Myocyte (in vitro differentiated cells): ENCODE measurements at regions not wholly inside any gene's neighbourhood (a gene's known extent, or its start where the extent isn't known, plus 50 kb on each side); places are given as distances from the start of the nearest gene placed in this dataset.

Experiments used
- DNase-seq: peaks from one replicate; pipeline ENCODE4 v3.0.0-alpha.2; 2012; ENCODE audit warnings: low read depth

DNA sequence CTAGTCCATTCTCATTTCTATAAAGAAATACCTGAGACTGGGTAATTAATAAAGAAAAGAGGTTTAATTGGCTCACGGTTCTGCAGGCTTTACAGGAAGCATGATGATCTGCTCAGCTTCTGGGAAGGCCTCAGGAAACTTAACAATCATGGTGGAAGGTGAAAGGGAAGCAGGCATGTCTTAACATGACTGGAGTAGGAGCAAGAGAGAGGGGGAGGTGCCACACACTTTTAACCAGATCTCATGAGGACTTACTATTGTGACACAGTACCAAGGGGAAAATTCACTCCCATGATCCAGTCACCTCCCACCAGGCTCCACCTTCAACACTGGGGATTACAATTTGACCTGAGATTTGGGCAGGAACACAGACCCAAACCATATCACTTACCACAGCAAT, 310.1 kb downstream of the SH3GL2 start:
- peak; percentile 4 for DNase-seq

DNA sequence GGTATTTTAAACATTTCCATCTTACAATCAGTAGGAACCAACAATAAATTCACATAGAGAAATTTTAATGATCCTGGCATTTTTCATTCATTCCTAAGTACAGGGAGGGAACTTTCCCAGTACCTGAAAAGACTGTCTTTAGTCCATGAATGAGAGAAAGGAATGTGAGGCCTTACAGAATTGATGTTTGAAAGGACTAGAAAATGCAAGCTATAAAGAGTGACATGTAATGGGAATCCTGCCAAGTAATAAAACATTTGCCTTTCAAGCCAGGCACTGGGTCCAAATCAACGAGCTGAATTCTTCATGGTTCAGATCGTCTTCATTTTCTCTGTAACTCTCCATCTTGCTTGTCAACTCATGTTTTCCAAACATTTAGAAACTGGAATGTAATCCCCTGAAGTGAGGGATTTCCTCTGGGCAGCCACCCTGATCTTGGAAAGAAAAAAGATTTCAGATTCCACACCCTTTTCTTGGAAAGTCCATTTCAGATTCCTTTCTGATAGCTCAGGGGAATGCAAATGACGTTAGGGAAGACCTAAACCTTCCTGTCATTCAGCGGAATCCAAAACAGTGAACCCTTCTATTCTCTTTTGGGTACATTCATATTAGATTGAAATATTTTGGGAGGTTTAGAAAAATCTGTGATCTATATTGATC, 315.8 kb downstream of the SH3GL2 start:
- no peak for DNase-seq

GRCh38 chr9:17900606-17901005, 321.7 kb downstream of the SH3GL2 start:
- no peak for DNase-seq

DNA sequence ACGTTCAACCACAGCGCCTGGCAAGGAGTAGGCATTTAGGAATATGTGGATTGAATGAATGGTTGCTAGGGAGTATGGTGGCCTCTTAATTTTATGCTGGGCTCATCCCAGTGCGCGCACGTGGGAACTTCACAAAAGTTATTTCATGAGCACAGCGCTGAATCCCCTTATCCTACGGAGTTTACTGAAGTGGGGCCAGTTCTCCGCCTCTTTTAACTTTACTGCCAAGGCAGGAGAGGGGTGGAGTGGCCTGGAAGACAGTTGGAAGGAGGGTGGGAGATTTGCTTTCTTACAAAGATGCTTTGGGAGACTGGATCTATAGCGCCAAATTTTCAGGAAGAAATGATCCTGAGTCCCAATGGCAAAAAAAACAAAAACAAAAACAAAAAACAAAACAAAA, 326.5 kb downstream of the SH3GL2 start:
- DNase-seq, result no peak

DNA sequence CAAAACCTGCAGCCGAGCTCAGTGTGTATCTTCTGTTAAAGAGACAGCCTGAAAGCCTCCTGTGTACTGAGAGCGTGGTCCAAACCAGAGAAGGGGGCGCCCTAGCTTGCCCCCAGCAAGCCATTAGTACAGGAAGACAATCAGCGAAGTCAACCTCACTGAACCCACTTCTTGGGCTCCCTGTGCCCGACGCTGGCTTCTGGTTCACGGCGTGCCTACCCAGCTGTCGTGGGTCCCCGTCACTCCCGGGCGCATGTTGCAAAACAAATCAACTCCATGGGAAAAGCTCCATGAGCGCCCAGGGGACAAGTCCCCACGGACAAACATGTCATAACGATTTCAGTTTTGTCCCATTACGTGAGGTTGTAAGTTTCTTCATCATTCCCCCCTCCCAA, 326.9 kb downstream of the SH3GL2 start:
- DNase-seq, result no peak

GRCh38 chr9:17906176-17906840, 327.4 kb downstream of the SH3GL2 start:
- no peak for DNase-seq

DNA sequence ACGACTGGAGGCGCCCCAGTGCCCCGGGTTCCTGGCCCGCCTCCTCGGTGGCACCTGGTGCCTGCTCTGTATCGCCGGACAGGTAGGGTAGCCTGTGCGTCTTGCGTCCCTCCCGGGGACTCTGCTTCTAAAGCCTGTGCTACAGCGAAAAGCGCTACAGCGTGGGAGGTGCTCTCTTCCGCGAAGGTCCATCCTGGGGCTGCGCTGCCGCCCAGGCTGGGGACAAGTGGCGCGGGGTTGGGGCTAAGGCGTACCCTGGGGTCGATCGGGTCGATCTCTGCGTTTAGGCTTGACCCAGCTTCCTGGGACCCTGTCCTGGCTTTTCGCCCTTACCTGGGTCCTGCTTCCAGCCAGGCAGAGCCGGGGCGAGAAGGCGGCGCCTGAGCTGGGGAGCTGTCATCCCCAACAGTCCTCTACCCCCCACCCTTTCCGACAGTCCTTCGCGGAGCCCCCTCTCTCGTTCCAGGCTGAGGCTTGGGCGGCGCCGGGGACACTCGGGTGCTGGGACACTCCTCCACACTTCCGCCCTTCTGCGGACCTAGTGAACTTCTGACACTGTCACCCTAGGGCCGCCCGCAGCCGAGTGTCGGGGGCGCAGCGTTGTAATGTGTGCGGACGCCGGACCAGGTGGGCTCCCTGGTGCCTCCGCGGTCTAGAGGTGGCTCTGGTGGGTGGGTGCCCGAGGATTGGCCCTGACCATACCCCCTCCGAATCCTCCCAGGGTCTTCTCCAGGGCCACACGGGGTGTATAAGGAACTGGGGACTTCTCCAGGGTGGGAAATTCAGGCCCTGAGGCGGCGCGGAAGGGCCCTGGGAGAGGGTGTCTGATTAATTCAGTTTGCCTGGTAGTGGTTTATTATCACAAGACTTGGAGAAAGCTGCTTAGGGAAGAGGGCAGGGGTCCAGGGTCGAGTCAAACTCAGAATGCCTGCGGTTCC, 328.2 kb downstream of the SH3GL2 start:
- DNase-seq, result no peak

DNA sequence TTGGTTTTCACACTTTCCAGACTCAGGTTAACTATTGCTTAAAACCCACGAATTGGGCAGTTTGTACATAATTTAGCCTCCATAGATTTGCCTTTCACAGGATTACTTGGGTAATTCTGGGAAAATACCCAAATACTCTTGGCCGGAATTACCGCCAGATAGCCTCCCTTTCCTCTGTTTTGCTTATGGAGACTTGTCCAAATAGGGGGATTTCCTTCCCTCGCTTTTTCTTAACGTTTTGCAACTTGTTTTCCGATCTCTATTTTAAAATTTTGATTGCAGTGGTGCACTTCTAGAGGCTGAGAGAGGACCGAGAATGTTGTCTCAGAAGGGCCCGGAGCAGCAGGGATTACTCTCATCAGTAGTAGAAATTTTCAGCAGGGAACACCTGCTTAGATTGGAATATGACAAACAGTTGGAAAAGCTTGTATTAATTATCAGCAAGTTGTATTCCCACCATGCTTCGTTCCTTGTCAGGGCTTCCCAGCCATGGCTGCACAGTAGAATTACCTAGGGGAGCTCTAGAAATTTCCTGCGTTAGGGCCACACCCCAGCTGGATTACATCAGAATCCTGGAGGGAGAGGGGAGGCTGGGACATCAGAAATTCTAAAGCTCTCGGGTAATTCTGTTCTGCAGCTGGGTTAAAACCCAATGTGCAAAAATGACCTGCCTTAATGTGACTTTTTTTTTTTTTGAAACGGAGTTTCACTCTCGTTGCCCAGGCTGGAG, 329.1 kb downstream of the SH3GL2 start:
- no peak for DNase-seq

DNA sequence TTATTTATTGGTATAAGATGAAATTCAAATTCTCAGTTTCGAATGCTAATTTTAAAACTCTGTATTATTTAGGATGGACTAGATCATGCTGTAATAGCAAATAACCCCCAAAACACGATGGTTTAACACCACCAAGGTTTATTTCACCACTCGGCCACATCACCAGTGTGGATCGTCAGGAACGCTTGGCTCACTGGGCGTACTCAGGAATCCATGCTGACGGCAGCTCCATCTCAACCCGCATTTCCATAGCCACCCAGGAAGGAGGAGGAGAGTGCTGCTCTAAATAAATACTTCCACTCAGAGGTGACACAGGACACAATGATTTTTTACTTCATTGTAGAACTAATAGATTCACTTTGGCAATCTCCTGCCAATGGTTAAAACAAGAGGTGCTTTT, 347.4 kb downstream of the SH3GL2 start:
- DNase-seq, result no peak

DNA sequence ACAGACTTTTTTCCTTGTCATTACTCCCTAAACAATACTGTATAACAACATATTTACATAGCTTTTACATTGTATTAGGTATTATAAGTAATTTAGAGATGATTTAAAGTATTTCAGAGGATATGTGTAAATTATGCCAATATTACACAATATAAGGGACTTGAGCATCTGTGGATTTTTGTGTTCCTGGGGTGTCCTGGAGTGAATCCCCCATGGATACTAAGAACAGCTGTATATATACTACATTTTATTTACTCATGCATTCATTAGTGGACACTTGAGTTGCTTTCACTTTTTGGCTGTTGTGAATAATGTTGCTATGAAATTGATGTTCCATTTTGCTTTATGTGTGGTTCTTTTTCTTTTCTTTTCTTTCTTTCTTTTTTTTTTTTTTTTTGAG, 348.8 kb downstream of the SH3GL2 start:
- no peak for DNase-seq

DNA sequence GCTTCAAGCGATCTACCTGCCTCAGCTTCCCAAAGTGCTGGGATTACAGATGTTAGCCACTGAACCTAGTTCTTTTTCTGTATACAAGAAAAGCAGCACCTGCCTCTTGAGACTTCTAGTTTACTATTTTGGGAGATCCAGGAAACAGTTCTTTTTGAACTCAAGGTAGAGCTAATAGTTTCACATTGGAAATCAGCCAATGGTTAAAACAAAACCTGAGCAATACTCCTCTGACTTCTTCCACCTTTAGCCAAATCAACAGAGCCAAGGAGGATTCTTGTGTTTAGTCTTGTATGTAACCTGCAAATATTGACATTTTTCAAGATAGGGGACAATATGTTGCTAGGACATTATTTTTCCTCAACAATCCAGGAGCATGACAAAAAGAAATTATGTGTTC, 349.4 kb downstream of the SH3GL2 start:
- DNase-seq, result no peak

- DNase-seq, result no peak
Observed at GRCh38 chr9:17928768-17929167, 349.9 kb downstream of the SH3GL2 start.

DNA sequence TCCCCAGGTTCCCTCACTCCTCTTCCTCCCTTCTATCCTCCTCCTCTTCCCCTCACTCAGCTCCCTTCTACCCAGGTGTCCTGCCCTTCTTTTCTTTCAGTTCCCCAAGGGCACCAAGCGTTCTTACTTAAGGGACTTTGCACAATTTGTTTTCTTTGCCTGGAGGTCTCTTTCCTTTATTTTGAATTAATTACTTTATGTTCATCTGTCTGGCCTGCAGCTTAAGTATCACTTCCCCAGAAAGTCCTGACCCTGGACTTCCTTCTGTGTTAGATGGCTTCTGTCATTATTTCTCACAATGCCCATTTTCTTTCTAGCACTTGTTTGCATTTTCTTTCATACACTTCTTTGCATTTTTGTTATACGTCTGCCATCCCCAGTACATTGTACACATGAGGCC, 350.6 kb downstream of the SH3GL2 start:
- no peak for DNase-seq

DNA sequence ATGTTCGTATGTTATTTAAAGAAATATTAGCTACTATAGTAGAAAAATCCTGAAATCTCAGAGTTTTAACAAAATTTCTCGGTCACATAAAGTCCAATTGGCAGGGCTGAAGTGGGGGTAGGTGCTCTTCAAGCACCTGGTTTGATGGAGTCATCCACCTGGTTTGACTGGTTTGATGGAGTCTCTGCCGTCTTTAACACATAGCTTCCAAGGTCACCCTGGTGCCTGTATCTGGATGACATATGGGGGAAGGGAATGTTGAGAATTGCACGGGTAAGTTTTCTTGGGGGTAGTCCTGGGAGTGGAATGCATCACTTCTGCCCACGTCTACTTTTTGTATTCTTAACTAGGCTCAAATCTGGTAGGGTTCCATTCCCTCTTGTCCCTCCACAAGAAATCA, 351.2 kb downstream of the SH3GL2 start:
- DNase-seq, result no peak

DNA sequence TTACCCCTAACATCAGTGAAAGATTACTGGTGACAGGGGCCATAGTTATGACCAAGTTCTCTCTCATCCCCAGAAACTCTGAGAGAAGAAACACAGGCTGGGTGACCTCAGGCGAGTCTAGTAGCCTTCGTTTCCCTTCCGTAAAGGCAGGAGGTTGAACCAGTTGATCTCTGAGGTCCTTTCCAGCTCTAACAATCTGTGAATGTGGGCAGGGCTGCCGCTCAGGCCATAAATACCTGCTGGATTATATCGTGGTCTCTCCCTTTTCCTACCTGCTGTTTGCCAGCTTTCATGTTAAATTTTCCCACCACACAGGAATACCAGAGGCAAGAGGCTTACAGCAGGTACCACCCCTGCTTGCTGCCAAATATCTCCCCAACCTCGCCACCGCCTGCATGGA, 357.5 kb downstream of the SH3GL2 start:
- DNase-seq, result no peak

- DNase-seq, result no peak
Observed at GRCh38 chr9:17938035-17938655, 359.3 kb downstream of the SH3GL2 start.

DNA sequence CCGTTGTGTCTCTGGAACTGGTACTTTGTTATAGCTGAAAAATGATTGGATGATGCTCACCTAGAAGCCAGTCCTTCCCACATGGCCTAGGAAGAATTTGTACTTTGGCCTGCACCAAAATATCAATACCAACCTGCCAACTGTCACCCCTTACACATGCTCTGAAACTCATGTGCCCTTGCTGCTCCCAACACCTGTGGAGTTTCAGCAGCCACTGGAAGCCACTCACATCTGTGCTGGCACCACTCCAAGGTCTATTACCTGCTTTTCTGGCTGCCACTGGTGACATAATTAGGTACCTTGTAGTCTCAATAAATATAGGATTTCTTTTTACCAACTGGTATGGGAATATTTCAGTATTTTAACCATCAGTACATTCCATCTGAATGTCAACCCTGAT, 363.6 kb downstream of the SH3GL2 start:
- DNase-seq, result no peak

DNA sequence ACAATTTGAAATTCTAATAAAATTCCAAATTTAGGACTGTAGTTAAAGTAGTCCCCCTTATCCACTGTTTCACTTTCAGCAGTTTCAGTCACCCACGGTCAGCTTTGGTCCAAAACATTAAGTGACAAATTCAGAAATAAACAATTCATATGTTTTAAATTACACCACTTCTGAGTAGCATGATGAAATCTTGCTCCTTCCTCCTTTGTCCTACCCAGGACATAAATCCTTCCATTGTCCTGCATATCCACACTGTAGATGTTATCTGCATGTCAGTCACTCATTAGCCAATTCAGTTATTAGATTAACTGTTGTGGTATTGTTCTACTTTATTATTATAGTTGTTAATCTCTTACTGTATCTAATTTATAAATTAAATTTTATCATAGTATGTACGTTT, 376.5 kb downstream of the SH3GL2 start:
- no peak for DNase-seq

GRCh38 chr9:17958363-17958762, 379.5 kb downstream of the SH3GL2 start:
- DNase-seq, result no peak

DNA sequence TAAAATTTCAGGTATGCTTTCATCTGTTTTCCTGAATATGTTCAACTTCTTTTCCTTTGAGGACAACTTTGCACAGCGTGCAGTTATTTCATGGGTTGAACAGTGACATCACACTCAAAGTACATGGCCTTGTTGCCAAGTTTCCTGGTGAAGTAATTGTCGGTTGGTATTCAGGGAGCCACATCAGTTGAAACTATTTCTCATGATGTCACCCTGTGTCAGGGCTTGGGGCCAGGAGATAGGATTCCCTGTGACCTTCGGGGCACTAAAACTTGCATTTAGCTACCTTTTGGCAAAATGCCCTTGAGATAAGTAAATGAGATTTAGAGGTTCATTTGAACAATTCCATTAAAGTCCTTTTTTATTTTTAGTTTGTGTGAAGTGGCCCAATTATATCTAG, 383.9 kb downstream of the SH3GL2 start:
- peak; percentile 14 for DNase-seq

- DNase-seq, result no peak
Observed at GRCh38 chr9:17963498-17963897, 384.6 kb downstream of the SH3GL2 start.
